ENCODE measurements at regions not wholly inside any gene's neighbourhood (a gene's known extent, or its start where the extent isn't known, plus 50 kb on each side); places are given as distances from the start of the nearest gene placed in this dataset.

DNA sequence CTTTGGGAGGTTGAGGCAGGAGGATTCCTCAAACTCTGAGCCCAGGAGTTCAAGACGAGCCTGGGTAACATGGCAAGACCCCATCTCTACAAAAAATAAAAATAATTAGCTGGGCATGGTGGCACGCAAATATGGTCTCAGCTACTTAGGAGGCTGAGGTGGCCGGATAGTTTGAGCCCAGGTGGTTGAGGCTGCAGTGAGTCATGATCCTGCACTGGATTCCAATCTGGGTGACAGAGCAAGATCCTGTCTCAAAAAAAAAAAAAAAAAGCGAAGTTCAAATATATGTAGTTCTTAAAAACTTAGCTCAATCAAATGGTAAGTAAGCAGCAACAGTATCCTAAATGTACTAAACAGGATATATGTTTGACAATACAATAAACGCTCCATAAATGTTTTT, 85.5 kb upstream of the SSTR1 start:
- no peak for DNase-seq

DNA sequence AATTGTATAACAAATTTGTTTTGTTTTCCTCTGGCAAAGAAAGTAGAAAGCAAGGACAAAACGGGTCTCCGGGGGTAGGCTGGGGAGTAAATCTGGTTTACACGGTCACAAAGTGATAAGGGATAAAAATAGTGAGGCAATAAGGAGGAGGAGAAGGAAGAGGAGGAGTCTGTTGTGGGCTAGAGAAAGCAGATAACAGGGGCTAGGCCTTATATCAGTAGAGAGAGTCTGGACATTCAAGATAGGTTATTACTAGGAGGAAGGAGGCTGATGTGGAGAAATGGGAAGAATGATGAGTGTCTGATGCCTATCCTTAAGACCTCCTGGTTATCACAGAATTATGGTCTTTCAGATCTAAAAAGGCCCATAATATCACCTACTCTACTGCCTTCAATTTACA, 83.2 kb upstream of the SSTR1 start:
- no peak for DNase-seq

DNA sequence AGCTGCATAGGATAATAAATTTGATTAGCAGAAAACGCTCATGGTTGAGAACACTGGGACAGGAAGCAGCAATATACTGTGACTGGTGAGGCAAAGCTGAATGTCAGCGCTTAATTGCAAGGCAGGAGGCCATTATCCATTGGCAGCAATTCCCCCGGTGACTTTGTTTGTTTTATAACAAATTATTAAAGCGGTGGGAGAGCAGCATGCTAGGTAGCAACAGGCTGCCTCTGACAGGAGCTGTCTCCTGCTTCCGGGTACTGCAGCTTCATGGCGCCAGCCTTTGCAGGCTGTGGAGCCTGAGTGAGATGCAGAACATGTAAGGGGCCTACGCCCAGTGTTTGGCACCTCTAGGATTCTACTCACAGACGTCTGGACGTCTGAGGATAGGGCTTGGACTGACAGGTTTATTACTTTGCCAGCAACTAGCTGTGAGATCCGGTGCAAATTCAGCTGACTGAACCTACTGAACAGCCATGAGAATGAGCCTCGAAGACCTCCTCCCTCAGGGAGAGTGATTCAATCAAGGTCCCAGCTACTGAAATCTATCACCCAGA, 82.1 kb upstream of the SSTR1 start:
- DNase-seq = no peak

DNA sequence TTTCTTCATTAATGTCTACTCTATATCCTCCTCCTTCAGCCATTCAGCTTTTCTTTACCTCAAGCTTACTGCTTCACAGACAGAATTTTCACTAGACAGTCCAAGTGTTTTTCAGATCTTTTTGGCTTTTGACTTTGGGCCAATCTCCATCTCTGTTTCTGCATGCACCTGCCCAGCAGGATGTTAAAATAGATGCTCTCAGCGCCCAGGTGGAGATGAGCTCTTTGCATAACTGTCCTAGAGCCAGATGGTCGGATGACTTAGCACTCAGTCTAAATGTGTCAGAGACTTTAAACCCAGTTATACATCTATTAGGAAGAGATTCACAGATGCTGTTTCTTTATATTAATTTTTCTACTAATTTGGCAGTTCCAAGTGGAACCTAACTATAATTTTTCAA, 80.3 kb upstream of the SSTR1 start:
- no peak for DNase-seq

DNA sequence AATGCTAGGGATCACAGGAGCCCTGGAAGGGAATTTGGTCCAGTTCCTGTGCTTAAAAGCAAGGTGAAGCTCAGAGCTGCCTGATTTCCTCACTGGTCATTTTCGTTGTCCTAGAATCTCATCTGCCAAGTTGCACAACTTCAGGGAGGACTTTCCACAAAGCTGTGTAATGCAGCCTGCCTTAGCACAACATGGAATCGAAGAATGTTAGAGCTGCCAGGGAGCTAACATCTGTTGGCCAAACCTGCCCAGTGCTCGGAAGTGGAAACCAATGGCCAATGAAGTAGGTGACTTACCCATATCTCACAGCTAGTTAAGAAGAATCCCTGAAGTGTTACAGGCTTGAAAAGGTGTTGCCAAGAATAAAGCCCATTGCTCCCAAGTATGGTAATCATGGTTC, 79.9 kb upstream of the SSTR1 start:
- DNase-seq = no peak

DNA sequence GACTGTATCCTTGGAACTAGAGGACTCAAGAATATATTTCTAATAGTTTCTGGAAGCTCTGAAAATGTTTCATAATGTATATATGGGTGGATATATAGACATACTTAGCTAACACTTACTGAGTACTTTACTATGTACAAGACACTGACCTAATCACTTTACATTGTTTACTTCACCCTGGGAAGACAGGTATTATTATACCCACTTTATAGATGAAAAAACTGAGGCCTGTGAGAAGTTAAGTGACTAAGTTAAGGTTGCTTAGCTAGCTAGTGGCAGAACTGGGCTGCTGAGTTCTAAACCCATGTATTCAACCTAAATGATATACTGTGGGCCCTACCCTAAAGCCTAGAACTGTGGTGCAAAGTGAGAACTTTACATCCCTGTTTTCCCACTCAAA, 79.1 kb upstream of the SSTR1 start:
- no peak for DNase-seq

DNA sequence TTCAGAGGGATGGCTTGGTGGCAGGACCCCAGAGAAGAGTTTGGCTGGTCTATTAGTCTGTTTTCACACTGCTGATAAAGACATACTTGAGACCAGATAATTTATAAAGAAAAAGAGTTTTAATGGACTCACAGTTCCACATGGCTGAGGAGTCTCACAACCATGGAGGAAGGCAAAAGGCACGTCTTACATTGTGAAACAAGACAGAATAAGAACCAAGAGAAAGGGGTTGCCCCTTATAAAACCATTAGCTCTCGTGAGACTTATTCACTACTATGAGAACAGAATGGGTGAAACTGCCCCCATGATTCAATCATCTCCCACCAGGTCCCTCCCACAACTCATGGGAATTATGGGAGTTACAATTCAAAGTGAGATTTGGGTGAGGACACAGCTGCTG, 78.5 kb upstream of the SSTR1 start:
- no peak for DNase-seq

DNA sequence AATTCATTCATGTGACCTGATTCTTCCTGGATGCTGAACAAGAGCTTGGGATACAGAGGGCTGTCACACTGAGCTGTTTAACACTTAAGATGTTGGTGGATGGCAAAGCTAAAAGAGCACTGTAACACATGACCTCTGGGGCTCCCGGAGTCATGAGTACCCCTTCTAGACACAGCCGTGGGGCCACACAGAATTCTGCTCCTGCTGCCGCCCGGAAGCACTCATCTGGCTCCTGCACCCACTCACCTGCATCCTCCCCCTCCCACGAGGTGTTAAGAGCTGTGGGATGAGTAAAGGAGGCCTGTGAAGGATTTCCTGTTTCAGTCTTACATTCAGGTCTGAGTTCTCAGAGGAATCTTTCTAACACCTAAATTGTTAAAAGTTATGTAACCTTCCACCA, 78.0 kb upstream of the SSTR1 start:
- peak in 1 of 2 donors; percentile 7 for DNase-seq

DNA sequence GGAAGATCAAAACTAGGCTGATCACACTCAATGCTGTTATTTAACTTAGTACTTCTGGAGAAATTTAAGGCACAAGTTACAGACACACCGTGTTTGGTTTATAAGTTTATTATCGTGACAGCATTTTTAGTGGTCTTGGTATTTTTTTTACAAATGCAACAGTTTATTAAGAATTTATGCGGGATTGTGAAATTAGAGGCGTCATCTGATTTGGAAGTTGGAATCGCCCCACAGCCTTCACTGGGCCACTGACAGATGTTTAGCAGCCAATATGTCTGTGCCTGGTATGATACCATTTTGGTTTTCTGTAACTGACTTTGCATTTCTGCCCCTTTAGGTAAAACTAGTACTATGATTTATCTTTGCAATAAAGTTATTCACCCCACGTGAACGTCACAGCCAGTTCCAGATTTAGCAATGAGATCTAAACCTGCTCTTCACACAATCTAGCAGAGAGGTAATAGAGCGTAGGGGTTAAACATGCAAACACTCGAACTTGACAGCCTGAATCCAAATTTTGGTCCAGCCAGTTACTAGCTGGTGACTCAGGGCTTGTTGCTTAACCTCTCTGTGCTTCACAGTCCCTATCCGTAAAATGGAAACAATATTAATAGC, 73.2 kb upstream of the SSTR1 start:
- no peak for DNase-seq

DNA sequence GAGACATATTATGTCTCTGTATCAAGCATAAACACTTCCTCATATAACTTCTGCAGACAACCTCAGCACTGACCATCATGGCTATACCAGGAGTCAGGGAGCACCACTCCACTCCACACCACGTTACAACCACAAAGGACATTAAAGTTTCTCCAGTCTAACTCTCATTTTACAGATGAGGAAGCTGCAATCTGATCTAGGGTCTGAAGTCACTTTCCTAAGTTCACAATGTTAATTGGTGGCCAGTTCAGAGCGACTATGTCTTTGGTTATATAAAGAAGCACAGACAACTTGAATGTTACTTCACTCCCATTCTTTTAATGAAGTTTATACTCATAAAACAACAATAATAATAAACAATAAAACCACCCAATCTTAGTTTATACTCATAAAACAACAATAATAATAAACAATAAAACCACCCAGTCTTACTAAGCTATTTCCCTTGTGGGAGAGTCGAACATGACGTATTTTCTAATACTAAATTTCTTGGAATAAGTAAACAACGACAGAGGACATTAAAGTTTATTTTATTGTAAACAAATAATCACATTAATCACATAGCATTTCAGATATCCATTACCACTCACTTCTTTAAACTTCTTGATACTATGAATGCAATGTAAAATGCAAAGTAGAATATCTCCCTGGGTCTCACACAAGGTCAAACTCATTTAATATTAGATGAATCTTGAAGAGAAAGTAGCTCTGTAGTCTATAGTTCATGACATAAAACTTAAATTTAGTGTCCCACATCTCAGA, 72.4 kb upstream of the SSTR1 start:
- no peak for DNase-seq

DNA sequence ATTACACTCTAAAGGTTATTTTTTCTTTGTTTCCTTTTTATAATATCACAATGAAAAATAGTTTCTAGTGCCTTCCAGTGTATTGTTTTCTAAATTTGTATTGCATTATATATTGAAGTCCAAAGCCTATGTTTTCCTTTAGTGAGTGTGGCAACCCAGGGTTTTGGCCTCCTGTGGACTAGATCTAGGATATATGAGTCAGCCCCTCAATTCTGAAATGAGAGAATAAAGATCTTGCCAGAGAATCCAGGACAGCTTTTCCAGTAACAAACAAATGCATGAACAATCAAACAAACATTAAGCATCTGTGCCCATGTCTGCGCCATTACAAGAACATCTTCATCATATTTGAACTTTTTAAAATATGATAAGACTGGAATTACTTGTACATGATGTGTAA, 70.7 kb upstream of the SSTR1 start:
- DNase-seq = no peak

DNA sequence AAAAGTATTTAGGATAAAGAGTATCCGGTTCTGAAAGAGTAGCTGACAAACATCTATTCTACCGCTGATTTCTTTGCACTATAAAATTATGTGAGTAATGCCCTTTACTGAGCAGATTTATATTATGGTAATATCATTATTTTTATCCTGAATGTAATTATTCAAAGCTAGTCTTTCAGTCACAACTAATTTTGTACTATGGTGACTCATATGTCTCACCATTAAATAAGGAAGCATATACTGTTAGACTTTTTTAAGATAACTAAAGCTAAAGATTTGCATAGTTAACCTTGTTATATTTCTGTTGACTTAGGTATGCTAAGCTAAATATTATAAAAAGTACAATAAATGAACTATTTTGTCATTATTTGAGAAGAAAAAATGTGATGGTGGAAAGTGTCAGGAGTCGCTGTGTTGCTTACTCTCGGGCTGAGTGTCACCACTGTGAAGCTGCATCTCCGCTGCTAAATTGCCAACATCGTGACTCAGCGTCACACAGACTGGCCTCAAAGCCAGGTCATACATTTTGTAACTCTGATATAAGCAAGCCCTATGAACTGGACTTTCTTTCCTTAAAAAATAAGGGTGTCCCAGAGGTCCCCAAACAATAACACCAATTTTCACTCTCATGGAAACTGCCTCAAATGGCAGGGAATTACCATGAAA, 69.1 kb upstream of the SSTR1 start:
- no peak for DNase-seq

DNA sequence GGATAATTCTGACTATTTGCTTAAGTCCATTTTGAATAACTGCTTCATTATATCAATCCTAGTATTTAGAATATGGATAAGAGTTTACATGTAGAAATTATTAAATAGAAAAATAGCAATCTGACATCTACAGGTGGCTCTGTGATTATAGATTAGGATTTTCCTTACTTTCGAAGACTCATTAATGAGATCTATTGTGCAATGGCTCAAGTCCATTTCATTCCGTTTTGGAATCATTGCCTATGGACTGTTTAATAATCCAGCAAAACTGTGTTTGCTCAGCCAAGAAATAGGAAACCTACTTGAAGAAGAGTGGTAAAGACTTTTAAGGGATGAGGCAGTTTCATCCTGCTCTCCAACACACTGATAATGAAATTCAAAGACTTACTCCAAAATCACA, 67.8 kb upstream of the SSTR1 start:
- no peak for DNase-seq

DNA sequence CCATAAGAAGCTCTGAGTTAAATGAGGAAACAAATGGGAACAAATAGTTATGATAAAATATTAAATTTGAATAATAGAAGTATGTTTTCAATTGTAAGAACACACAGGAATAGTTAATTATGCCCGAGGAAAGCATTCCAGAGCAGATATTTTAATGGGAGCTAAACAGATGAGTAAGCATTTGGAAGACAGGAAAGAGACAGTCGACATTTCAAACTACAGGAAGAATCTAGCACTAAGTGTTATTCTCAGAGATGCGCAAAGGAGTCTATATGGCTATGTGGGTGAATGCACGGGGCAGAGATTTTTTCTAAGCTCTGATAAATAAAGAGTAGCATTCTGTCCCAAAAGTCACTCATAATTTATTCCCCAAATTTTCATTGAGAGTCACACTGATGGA, 64.5 kb upstream of the SSTR1 start:
- no peak for DNase-seq

DNA sequence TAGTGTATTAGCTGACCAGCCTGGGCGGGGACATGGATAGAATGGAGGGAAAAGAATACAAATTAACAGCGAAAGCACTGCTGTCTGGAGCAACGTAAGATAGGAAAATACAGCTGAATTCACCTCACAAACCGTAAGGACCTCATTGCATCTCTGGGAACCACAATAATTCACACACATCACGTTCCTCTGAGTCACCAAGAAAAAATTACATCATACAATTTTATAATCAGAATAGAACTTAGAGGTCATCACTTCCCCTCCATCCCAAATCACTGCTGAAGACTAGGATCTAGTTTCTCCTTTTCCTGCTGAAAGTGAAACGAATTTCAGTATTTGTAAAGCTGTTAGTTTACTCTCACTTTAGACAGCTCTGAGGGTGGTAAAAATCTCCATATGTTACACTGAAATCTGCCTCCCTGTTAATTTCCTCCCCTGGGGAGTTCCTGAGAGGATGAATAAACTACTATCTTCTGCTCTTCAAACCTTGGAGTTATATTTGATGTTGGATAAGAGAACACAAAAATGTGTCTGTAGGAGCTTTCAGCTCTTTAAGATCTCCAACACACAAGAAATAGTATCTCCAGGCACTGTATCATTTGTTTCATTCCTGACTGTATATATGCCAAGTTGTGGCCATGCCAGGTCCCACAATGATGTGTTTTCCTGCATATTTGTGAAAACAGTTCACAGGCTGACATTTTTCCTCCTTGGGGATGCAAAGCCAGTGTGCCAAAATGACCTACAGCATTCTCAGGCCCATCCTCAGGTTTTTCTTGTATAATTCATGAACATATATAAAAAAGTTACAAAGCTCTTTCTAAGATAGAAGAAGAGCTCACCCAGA, 63.8 kb upstream of the SSTR1 start:
- no peak for DNase-seq

DNA sequence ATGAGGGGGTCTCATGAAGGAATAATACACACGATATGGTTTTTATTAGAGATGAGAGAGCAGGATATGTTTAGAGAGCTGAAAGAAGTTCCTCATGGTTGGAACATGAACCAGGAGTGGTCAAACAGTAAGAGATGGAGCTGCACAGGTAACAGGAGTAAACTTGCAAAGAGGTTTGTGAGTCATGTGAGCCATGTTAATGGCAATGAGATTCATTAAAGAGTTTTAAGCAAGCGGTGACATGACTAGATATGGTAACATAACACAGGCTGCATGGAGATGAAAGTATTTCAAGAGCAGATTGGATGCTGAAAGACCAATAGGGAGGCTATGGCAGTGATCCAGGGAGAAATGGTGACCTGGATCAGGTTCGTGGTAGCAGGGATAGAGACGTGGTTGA, 62.6 kb upstream of the SSTR1 start:
- no peak for DNase-seq

DNA sequence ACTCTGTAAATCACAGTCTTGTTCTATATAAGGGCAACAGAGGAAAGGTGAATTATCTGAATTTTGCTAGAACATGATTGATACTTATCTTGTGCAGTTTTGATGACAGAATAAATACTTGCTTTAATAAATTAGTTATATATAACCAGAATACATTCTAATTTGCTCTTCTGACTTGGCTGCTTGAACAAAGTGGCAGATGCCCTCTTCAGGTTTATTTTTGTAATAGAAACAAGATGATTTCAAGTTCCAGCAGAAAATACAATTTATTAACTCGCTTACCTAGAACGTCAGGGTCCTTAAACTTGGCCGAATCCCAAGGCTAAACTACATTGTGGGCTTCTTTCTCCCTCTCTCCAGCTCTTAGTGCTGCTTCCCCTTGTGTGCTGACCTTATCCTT, 57.6 kb upstream of the SSTR1 start:
- no peak for DNase-seq

All from stimulated activated CD4-positive, alpha-beta T cell treated with anti-CD3 and anti-CD28 coated beads, Interleukin-2, amount 100 ng/mL, for 48 hours (primary cell).